Superior temporal gyrus (tissue), 1 donor: ENCODE measurements at regions not wholly inside any gene's neighbourhood (a gene's known extent, or its start where the extent isn't known, plus 50 kb on each side); places are given as distances from the start of the nearest gene placed in this dataset.
A peak's percentile ranks its signal among the peaks of the same experiment; 100 is the strongest.

Source experiments
- DNase-seq: peaks from one replicate; pipeline ENCODE4 v3.0.0-alpha.2; 2016; ENCODE audit errors: extremely low spot score

GRCh38 chr1:36607263-36607651 lies 124.5 kb upstream of the CSF3R start:
- DNase-seq = no peak

- DNase-seq = no peak
These were observed 124.0 kb upstream of the CSF3R start for GRCh38 chr1:36606641-36607262.

- DNase-seq = peak; percentile 47
These were observed 123.4 kb upstream of the CSF3R start for GRCh38 chr1:36605942-36606640.

GRCh38 chr1:36603461-36603860 lies 120.7 kb upstream of the CSF3R start:
- DNase-seq = no peak

GRCh38 chr1:36602184-36602583 lies 119.5 kb upstream of the CSF3R start:
- DNase-seq = no peak

GRCh38 chr1:36599828-36600227 lies 117.1 kb upstream of the CSF3R start:
- DNase-seq = no peak

GRCh38 chr1:36597514-36597913 lies 114.8 kb upstream of the CSF3R start:
- no peak for DNase-seq

- DNase-seq = no peak
These were observed 113.2 kb upstream of the CSF3R start for GRCh38 chr1:36595921-36596320.

- no peak for DNase-seq
These were observed 112.6 kb upstream of the CSF3R start for GRCh38 chr1:36595349-36595748.

- no peak for DNase-seq
These were observed 111.3 kb upstream of the CSF3R start for GRCh38 chr1:36594023-36594422.

GRCh38 chr1:36591278-36591677 lies 108.6 kb upstream of the CSF3R start:
- DNase-seq = no peak

GRCh38 chr1:36590771-36591170 lies 108.1 kb upstream of the CSF3R start:
- DNase-seq = no peak

GRCh38 chr1:36590264-36590663 lies 107.6 kb upstream of the CSF3R start:
- DNase-seq = no peak

- DNase-seq = no peak
These were observed 106.3 kb upstream of the CSF3R start for GRCh38 chr1:36588972-36589371.

GRCh38 chr1:36585569-36586548 lies 103.1 kb upstream of the CSF3R start:
- no peak for DNase-seq

GRCh38 chr1:36584874-36585453 lies 102.3 kb upstream of the CSF3R start:
- no peak for DNase-seq

GRCh38 chr1:36583980-36584782 lies 101.5 kb upstream of the CSF3R start:
- no peak for DNase-seq

GRCh38 chr1:36583080-36583479 lies 100.4 kb upstream of the CSF3R start:
- DNase-seq = no peak

- no peak for DNase-seq
These were observed 99.5 kb upstream of the CSF3R start for GRCh38 chr1:36582066-36582755.

- no peak for DNase-seq
These were observed 97.8 kb upstream of the CSF3R start for GRCh38 chr1:36580524-36580923.

GRCh38 chr1:36579039-36579438 lies 96.3 kb upstream of the CSF3R start:
- DNase-seq = no peak
